Ecto neural progenitor cell (in vitro differentiated cells): ENCODE measurements at regions not wholly inside any gene's neighbourhood (a gene's known extent, or its start where the extent isn't known, plus 50 kb on each side); places are given as distances from the start of the nearest gene placed in this dataset.
A peak's percentile ranks its signal among the peaks of the same experiment; 100 is the strongest.

Source experiments
- DNase-seq: peaks from one replicate; pipeline ENCODE4 v3.0.0-alpha.2; 2018; ENCODE audit warnings: low spot score

DNA sequence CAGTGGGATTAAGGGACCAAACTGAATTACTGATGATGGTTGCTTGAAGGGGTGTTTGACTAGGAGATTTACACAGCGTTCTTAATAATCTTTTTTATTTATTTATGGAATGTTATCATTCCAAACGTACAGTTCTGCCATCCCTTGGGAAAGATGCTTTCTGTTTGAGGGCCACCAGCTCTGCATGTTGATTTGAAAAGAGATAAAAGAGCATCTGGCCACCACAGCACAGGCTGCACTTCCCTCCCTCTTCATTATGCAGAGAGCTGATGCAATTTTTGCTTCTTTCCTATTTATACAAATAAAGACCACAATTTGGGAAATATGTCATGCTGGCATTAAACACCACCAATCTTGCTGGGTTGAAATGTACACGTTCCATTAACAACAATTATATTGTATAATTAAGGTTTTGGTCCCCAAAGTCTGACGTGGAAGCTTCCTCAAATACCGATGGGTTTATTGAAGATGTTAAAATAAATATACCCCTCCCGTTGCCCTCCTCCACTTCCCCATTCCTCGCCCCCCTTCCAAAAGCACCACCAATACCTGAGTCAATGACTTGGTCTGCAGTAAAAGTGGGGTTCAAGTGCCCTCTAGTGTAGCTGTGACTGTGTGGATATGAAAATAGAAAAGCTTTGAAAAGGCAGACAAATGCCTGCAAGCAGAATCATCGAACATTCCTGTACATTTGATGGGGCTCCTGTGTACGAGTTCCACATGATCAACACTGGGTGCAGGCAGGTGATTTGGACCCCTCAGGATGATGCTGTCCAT, 211.9 kb downstream of the HRH4 start:
- no peak for DNase-seq

GRCh38 chr18:24674200-24674599, 213.8 kb downstream of the HRH4 start:
- no peak for DNase-seq

DNA sequence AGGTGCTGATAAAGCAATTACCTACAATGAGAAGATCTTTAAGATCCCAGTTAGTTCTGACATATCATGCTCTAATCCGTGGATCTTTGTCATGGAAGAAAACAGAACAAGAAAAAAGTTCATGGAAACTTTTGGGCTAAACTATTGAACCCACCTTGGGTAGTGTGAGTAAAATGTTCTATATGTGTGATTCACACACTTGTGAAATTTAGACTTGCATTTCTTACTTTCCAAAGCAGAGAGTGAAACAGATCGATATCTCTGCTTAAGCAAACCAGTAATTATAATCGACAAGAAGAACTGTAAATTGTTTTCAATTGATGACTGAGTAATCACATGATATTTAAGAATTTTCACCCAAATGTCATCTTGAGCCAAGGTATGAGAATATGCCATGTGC, 214.2 kb downstream of the HRH4 start:
- no peak for DNase-seq

DNA sequence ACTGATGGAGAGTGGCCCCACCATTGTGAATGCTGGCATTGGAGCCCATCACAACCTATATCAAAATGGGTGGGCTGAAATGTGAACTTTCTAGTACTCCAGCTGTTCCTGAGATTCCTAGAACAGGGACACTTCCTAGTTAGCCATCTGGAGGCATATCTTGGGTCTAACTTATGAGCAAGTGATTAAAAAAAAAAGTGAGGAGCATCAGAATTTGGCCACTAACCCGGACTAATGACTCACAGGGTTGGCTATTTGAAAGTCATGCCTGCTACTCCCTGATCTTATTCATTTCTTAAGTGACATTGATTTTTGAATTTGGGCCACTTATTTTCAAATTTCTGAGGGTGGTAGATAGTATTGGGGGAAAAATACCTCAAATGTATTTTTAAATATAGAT, 216.6 kb downstream of the HRH4 start:
- DNase-seq = no peak

- no peak for DNase-seq
Observed at GRCh38 chr18:24678107-24678506, 217.7 kb downstream of the HRH4 start.

- DNase-seq = no peak
Observed at GRCh38 chr18:24678626-24679025, 218.2 kb downstream of the HRH4 start.

DNA sequence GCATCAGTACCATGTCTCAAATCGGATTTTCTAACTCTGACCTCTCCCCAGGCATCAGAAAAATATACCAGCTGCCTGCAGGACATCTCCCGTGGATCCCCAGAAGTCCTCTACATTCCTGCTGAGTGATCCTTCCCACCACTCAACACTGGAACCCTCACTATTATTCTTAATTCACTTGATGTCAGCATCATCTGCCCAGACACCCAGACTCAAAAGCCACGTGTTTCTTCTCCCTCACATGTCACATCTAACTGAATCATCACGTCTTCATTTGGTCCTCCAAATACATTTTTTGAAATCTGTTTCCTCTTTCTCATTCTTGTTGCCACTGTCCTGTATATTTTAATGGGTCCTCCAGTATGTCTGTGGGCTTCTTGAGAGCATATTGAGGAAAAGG, 218.6 kb downstream of the HRH4 start:
- DNase-seq = no peak

DNA sequence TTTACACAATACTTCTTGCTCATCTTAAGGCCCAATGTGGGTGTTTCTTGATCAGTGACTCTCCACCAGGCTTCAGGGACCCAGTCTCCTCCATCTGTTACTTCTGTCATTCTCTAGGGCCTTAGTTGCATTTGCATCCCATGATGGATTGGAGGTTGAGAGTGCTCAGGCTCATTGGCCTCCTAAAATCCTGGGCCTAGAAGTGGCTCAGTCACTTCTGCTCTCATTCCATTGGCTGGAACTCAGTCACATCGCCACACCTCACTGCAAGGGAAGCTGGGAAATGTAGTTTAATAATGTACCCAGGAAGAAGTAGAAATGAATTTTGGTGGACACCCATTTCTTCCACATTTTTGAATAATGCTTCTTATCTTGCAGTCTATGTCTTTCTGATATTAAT, 223.5 kb downstream of the HRH4 start:
- DNase-seq = no peak

GRCh38 chr18:24685254-24685959, 225.0 kb downstream of the HRH4 start:
- no peak for DNase-seq

GRCh38 chr18:24695168-24695567, 234.7 kb downstream of the HRH4 start:
- DNase-seq = no peak

- no peak for DNase-seq
Observed at GRCh38 chr18:24702001-24702515, 241.6 kb downstream of the HRH4 start.

GRCh38 chr18:24703316-24703715, 242.9 kb downstream of the HRH4 start:
- no peak for DNase-seq

- DNase-seq = no peak
Observed at GRCh38 chr18:24704946-24705630, 244.7 kb downstream of the HRH4 start.

GRCh38 chr18:24710474-24710873, 250.0 kb downstream of the HRH4 start:
- DNase-seq = no peak

DNA sequence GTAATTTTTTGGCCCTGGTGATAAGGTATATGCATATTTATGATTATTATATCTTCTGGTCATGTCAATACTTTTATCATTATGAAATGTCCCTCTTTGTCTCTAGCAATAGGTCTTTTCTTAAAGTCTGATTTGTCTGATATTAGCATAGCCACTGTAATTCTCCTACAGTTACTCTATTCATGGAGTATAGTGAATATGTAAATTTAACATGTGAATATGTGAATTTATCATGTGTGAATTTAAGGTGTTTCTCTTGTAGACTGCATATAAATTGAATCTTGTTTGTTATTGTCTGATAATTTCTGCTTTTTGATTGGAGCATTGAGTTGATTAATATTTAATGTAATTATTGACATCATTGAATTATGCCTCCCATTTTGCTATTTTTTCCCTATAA, 259.4 kb downstream of the HRH4 start:
- no peak for DNase-seq

DNA sequence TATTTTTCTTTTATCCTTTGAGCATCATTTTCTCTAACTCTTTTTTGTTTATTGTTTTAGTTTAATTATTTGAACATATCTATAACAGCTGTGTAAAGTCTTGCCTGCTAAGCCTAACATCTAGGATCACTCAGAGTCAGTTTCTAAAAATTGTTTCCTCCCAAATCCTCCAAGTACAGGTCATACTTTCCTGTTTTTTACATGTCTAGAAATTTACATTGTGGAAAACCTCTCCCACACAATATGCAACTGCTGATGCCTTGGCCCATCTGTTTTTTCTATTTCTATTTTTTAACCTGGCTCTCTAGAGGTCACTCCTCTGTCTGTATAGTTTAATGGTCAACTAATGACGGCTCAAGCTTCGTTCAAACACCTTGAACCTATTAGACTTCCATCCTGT, 261.0 kb downstream of the HRH4 start:
- DNase-seq = no peak

GRCh38 chr18:24725644-24726415, 265.4 kb downstream of the HRH4 start:
- DNase-seq = peak; percentile 33

- DNase-seq = peak; percentile 76
Observed at GRCh38 chr18:24726727-24727492, 266.5 kb downstream of the HRH4 start.

DNA sequence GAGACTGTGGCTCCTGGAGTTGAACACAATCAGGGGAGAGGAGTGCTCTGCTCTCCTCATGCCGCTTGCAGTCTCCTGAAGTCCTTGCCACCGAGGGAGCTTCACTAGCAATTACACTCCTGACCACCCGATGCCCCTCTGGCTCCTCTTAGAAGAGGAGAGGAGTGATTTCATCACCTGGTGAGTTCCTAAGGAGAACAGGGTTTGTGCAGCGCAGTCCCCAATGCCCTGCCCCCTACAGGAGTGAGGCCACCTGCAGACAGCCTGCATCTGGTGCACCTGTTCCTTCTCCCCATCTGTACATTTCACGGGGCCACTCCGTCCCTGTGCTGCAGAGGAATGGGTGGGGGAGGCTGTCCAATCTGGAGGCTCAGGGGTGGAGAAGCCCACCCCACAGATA, 267.2 kb downstream of the HRH4 start:
- DNase-seq = peak; percentile 44

DNA sequence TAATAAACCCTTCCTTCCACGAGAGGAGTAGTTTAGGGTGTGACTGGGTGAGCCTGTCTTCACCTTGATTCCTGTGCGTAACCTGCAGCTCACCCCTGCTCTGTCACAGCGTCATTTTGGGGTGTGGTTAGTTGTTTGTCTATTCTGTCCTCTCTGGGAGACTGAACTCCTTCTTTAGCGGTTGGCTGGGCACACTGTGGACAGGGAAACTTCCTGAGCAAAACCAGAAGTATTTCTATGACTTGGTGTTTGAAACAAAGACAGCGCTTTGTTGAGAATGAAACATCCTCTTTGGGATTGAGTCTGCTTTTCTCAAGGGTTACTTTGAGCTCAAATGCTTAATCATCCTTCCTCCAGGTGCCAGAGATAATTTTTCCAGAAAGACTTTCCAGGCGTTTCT, 270.7 kb downstream of the HRH4 start:
- peak; percentile 15 for DNase-seq

- DNase-seq = peak; percentile 19
Observed at GRCh38 chr18:24731981-24732380, 271.5 kb downstream of the HRH4 start.
